ENCODE measurements at regions not wholly inside any gene's neighbourhood (a gene's known extent, or its start where the extent isn't known, plus 50 kb on each side); places are given as distances from the start of the nearest gene placed in this dataset.

DNA sequence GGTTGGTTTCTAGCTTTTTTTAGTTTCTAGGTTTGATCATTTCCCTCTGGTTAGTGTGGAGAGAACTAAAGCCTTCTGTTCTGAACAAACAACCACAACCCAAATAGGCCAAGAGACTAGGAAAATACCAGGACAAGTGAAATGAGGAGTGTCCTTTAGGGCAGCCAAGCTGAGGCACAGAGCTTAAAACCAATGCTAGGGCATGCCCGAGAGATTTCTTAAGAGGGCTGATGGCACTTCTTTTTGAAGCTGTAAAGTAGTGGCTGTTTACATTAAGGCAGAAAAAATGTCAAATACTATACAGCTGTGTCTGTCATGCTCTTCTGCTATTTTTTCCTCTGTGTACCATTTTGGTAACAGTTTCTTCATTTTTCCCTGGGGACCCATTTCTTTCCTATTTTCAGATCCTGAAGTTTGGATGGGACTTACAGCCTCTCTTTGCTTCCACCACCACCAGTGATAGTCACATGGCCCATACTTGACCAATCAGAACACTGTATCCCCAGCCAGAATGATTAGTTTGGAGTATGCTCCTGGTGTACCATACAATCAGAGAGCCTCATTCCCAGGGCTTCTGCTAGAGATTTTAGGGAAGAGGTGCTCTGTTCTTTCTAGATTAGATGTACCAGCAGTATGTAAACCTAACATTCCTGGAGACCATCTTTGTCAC, 154.4 kb downstream of the BMP2 start:
- intact Hi-C loops (cut with DNase I; ENCODE audit: low total_unique reads) (no loop called here), in situ Hi-C loops (cut with MboI; ENCODE audit: low sequenced_read_pairs in 4 of 4) (no loop called here)
- no peaks in the 10 kb centered on the region for H3K9me3 ChIP-seq
- DNase-seq, result no peak
- peaks cover 0 to 9% of the 10 kb centered on the region in 2 donors for H3K4me1 ChIP-seq
- TF ChIP-seq POLR2A (IDR thresholded peaks at IDR 0.05) (no peak), CTCF (IDR thresholded peaks at IDR 0.05 in 4 of 5, conservative IDR thresholded peaks at IDR 0.05 in 1 of 5) (no peak)
- H3K27ac ChIP-seq, result no peak overlapping the region
- no peaks in the 10 kb centered on the region for H3K36me3 ChIP-seq
- no peaks in the 10 kb centered on the region for H3K27me3 ChIP-seq
- H3K4me3 ChIP-seq, result no peak overlapping the region
- ATAC-seq, result no peak

GRCh38 chr20:6924681-6925080, 157.2 kb downstream of the BMP2 start:
- peaks cover 0 to 9% of the 10 kb centered on the region in 2 donors for H3K4me1 ChIP-seq
- H3K36me3 ChIP-seq, result no peaks in the 10 kb centered on the region
- in situ Hi-C loops (cut with MboI; ENCODE audit: low sequenced_read_pairs in 4 of 4), result no loop called here
- TF ChIP-seq CTCF (IDR thresholded peaks at IDR 0.05 in 4 of 5, conservative IDR thresholded peaks at IDR 0.05 in 1 of 5), result no peak
- no peak for TF ChIP-seq POLR2A (IDR thresholded peaks at IDR 0.05)
- no peaks in the 10 kb centered on the region for H3K27me3 ChIP-seq
- H3K27ac ChIP-seq, result no peak overlapping the region
- intact Hi-C loops (cut with DNase I; ENCODE audit: low total_unique reads), result no loop called here
- no peak overlapping the region for H3K4me3 ChIP-seq
- DNase-seq, result no peak
- no peak for ATAC-seq
- H3K9me3 ChIP-seq, result no peaks in the 10 kb centered on the region

- H3K4me1 ChIP-seq, result peaks cover 0 to 9% of the 10 kb centered on the region in 2 donors
- in situ Hi-C loops (cut with MboI; ENCODE audit: low sequenced_read_pairs in 4 of 4), result no loop called here
- no peaks in the 10 kb centered on the region for H3K27me3 ChIP-seq
- DNase-seq (no peak), ATAC-seq (no peak)
- no peaks in the 10 kb centered on the region for H3K9me3 ChIP-seq
- H3K36me3 ChIP-seq, result no peaks in the 10 kb centered on the region
- no peak overlapping the region for H3K27ac ChIP-seq
- intact Hi-C loops (cut with DNase I; ENCODE audit: low total_unique reads), result no loop called here
- no peak for TF ChIP-seq POLR2A (IDR thresholded peaks at IDR 0.05)
- no peak overlapping the region for H3K4me3 ChIP-seq
These were observed 158.3 kb downstream of the BMP2 start for GRCh38 chr20:6925744-6926278.

DNA sequence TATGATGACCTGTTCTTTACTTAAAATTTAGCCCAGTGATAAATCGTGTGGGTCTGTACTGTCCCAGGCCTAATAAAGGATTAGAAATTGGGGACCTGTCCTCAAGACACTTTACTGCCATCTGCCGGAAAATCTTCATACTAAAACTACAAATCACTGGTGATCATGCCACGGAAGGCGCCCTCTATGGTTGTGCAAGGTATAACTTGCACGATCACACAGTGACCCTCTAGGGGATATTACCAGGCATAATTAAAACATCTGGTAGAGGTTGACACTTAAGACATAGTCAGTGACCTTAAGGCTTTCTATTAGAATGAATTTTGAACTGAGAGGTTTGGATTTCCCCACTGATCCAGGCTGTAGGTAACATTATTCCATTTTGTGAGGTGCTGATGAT, 172.6 kb downstream of the BMP2 start:
- no peak for DNase-seq
- no peak for ATAC-seq
- Histone ChIP-seq H3K36me3 (no peaks in the 10 kb centered on the region), H3K27ac (no peak overlapping the region), H3K4me3 (no peak overlapping the region), H3K4me1 (no peaks in the 10 kb centered on the region), H3K9me3 (no peaks in the 10 kb centered on the region), H3K27me3 (no peaks in the 10 kb centered on the region)
- intact Hi-C loops (cut with DNase I; ENCODE audit: low total_unique reads) (no loop called here), in situ Hi-C loops (cut with MboI; ENCODE audit: low sequenced_read_pairs in 4 of 4) (no loop called here)
- TF ChIP-seq CTCF (IDR thresholded peaks at IDR 0.05 in 4 of 5, conservative IDR thresholded peaks at IDR 0.05 in 1 of 5), result peak in 1 of 5 experiments; percentile 25
- no peak for TF ChIP-seq POLR2A (IDR thresholded peaks at IDR 0.05)

DNA sequence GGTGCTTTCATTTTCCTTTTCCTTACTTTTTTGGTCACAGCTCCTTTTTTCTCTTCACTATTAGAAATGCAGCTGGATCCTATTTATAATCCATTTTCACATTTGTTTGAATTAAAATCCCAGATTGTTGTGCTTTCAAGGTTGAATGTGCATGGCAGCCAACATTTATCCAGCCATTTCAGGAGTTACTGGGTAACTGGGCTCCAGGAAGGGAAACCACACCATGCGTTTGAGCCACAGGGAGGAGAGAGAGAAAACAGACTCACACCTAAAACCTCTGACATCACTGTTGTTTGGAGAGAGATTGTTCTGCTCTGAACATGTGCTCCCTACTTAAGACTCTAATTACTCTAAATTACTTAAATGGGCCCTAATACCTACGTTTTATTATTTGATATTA, 173.4 kb downstream of the BMP2 start:
- in situ Hi-C loops (cut with MboI; ENCODE audit: low sequenced_read_pairs in 4 of 4), result no loop called here
- no peaks in the 10 kb centered on the region for H3K9me3 ChIP-seq
- no peak overlapping the region for H3K4me3 ChIP-seq
- no peak for DNase-seq
- no peak for ATAC-seq
- no peaks in the 10 kb centered on the region for H3K36me3 ChIP-seq
- TF ChIP-seq CTCF (IDR thresholded peaks at IDR 0.05 in 4 of 5, conservative IDR thresholded peaks at IDR 0.05 in 1 of 5), result no peak
- no peak for TF ChIP-seq POLR2A (IDR thresholded peaks at IDR 0.05)
- no peak overlapping the region for H3K27ac ChIP-seq
- no peaks in the 10 kb centered on the region for H3K27me3 ChIP-seq
- intact Hi-C loops (cut with DNase I; ENCODE audit: low total_unique reads), result no loop called here
- no peaks in the 10 kb centered on the region for H3K4me1 ChIP-seq
